ENCODE measurements at regions not wholly inside any gene's neighbourhood (a gene's known extent, or its start where the extent isn't known, plus 50 kb on each side); places are given as distances from the start of the nearest gene placed in this dataset.
A peak's percentile ranks its signal among the peaks of the same experiment; 100 is the strongest.

- DNase-seq = peak; percentile 17
These were observed 127.4 kb downstream of the BARX1 start for GRCh38 chr9:93827545-93828330.

- DNase-seq = no peak
These were observed 128.1 kb downstream of the BARX1 start for GRCh38 chr9:93826905-93827544.

GRCh38 chr9:93826209-93826608 lies 128.9 kb downstream of the BARX1 start:
- no peak for DNase-seq

GRCh38 chr9:93825348-93826115 lies 129.6 kb downstream of the BARX1 start:
- DNase-seq = no peak

- no peak for DNase-seq
These were observed 130.5 kb downstream of the BARX1 start for GRCh38 chr9:93824386-93825294.

- no peak for DNase-seq
These were observed 131.7 kb downstream of the BARX1 start for GRCh38 chr9:93823245-93824072.

GRCh38 chr9:93822229-93822628 lies 132.9 kb downstream of the BARX1 start:
- DNase-seq = no peak

- DNase-seq = no peak
These were observed 133.8 kb downstream of the BARX1 start for GRCh38 chr9:93821307-93821703.

GRCh38 chr9:93820667-93821306 lies 134.4 kb downstream of the BARX1 start:
- no peak for DNase-seq

GRCh38 chr9:93819905-93820304 lies 135.2 kb downstream of the BARX1 start:
- DNase-seq = no peak

GRCh38 chr9:93818827-93819472 lies 136.2 kb downstream of the BARX1 start:
- DNase-seq = no peak

GRCh38 chr9:93818237-93818636 lies 136.9 kb downstream of the BARX1 start:
- DNase-seq = no peak

GRCh38 chr9:93815677-93816076 lies 139.5 kb downstream of the BARX1 start:
- no peak for DNase-seq

- no peak for DNase-seq
These were observed 140.0 kb downstream of the BARX1 start for GRCh38 chr9:93815135-93815534.

GRCh38 chr9:93814077-93814956 lies 140.8 kb downstream of the BARX1 start:
- no peak for DNase-seq

- no peak for DNase-seq
These were observed 141.7 kb downstream of the BARX1 start for GRCh38 chr9:93813221-93814076.

- no peak for DNase-seq
These were observed 142.8 kb downstream of the BARX1 start for GRCh38 chr9:93812410-93812668.

GRCh38 chr9:93810028-93810971 lies 144.9 kb downstream of the BARX1 start:
- DNase-seq = no peak

Measured in HCEC 1CT (cell line).